GM12878 (cell line): ENCODE measurements at regions not wholly inside any gene's neighbourhood (a gene's known extent, or its start where the extent isn't known, plus 50 kb on each side); places are given as distances from the start of the nearest gene placed in this dataset.

Experiments used
- ATAC-seq: fragments of 200-7000 bp; cut with Tn5 transposase; 3 replicates; pipeline ENCODE4 v1.9.1; 2020; ENCODE audit warnings: mild to moderate bottlenecking, moderate library complexity
- BruUV-seq: library from RNA; stranded (reverse); fragments of 400-500 nt; replicated peaks from 2 replicates; lab custom pipeline; 2021; lab: Mats Ljungman, UMichigan
- CTCF ChIA-PET: fragments of 300-600 bp; sonication (Branson Sonifier 250); formaldehyde crosslinking; extraction: SDS; loops from one replicate; lab custom pipeline; 2021; ENCODE audit warnings: inconsistent platforms; lab: Yijun Ruan, JAX
- POLR2A ChIA-PET: fragments of 350-600 bp; formaldehyde crosslinking; extraction: SDS; loops from one replicate; lab custom pipeline; 2021; ENCODE audit warnings: inconsistent platforms; lab: Charles Lee
- RAD21 ChIA-PET: fragments of 300-600 bp; sonication (Branson Sonifier 250); formaldehyde crosslinking; loops from one replicate; lab custom pipeline; 2023; ENCODE audit warnings: antibody characterized with exemption; ENCODE audit not compliant: unreplicated experiment; lab: Charles Lee
- SMC1A ChIA-PET: fragments of 300-600 bp; sonication (Branson Sonifier 250); formaldehyde crosslinking; loops from one replicate; lab custom pipeline; 2023; ENCODE audit not compliant: unreplicated experiment, uncharacterized antibody; lab: Charles Lee
- DNase-seq: peaks from one replicate; pipeline ENCODE4 v3.0.0-alpha.2; 2011; ENCODE audit warnings: low read depth, low spot score
- FAIRE-seq: peaks from 3 replicates; lab custom pipeline; 2011; peaks lifted over from hg19 to GRCh38; lab: Jason Lieb, UNC
- H2AFZ ChIP-seq: 2 replicates; pipeline ENCODE4 v1.6.0; 2011; ENCODE audit warnings: low read depth, low read length, control low read depth; ENCODE audit not compliant: control insufficient read depth
- H3K27ac ChIP-seq: 2 replicates; pipeline ENCODE4 v1.5.1; 2011; ENCODE audit warnings: control low read depth; ENCODE audit not compliant: control insufficient read depth, insufficient read depth
- H3K27me3 ChIP-seq, 2 experiments: replicated peaks in 1 of 2; 2 replicates each; pipeline versions ENCODE4 v1.6.0 to v1.6.1; 2011; ENCODE audit warnings: low read length in 1 of 2; ENCODE audit not compliant: control insufficient read depth in 2 of 2, insufficient read depth in 2 of 2
- H3K36me3 ChIP-seq, 2 experiments: 2 replicates each; pipeline ENCODE4 v1.5.1; 2011; ENCODE audit warnings: low read length in 1 of 2; ENCODE audit not compliant: control insufficient read depth in 2 of 2, insufficient read depth in 2 of 2
- H3K4me1 ChIP-seq: 2 replicates; pipeline ENCODE4 v1.6.1; 2011; ENCODE audit warnings: mild to moderate bottlenecking, low read length, moderate library complexity, mixed read lengths; ENCODE audit not compliant: control insufficient read depth, insufficient read depth
- H3K4me2 ChIP-seq: 2 replicates; pipeline ENCODE4 v1.6.0; 2011; ENCODE audit warnings: control low read depth; ENCODE audit not compliant: control insufficient read depth, insufficient read depth
- H3K4me3 ChIP-seq: fragments of 200-600 bp; sonication (generic); 2 replicates; pipeline ENCODE4 v1.5.1; 2016
- H3K79me2 ChIP-seq: 2 replicates; pipeline ENCODE4 v1.6.0; 2011; ENCODE audit warnings: low read length; ENCODE audit not compliant: control insufficient read depth, insufficient read depth
- H3K9ac ChIP-seq: 2 replicates; pipeline ENCODE4 v1.8.0; 2011; ENCODE audit warnings: low read length, control low read depth, mixed read lengths; ENCODE audit not compliant: control insufficient read depth, insufficient read depth
- H3K9me3 ChIP-seq: replicated peaks from 3 replicates; pipeline ENCODE4 v1.5.1; 2011; ENCODE audit warnings: mild to moderate bottlenecking, low read length; ENCODE audit not compliant: control insufficient read depth, insufficient read depth
- H4K20me1 ChIP-seq: 2 replicates; pipeline ENCODE4 v1.6.0; 2011; ENCODE audit not compliant: control insufficient read depth, insufficient read depth
- BMI1 ChIP-seq: fragments of 450-650 bp; IDR thresholded peaks from 2 replicates; pipeline ENCODE4 v1.6.1; 2016; ENCODE audit warnings: mild to moderate bottlenecking, moderate library complexity, borderline replicate concordance
- IKZF1 ChIP-seq: fragments of 450-650 bp; conservative IDR thresholded peaks from 2 replicates; pipeline ENCODE4 v1.6.1; 2017; ENCODE audit warnings: antibody characterized with exemption, mild to moderate bottlenecking
- MAX ChIP-seq: IDR thresholded peaks from 2 replicates; pipeline ENCODE4 v1.6.1; 2012; ENCODE audit warnings: low read depth, low read length, improper control_type of control experiment
- NFIC ChIP-seq: IDR thresholded peaks from 2 replicates; pipeline ENCODE4 v1.6.1; 2012; ENCODE audit warnings: low read depth, mild to moderate bottlenecking, inconsistent platforms, low read length, moderate library complexity
- PAX5 ChIP-seq: IDR thresholded peaks from 2 replicates; pipeline ENCODE4 v1.6.1; 2011; ENCODE audit warnings: low read depth, low read length, borderline replicate concordance
- POU2F2 ChIP-seq: IDR thresholded peaks from 3 replicates; pipeline ENCODE4 v1.6.1; 2011; ENCODE audit warnings: low read depth, mild to moderate bottlenecking, low read length, borderline replicate concordance
- STAT3 ChIP-seq: IDR thresholded peaks from 2 replicates; pipeline ENCODE4 v1.6.1; 2011; ENCODE audit warnings: low read depth, low read length, improper control_type of control experiment
- ZNF687 ChIP-seq: fragments of 450-650 bp; IDR thresholded peaks from 2 replicates; pipeline ENCODE4 v1.6.1; 2017; ENCODE audit warnings: mild to moderate bottlenecking, moderate library complexity
- WGBS: methylation state at CpG from one replicate; pipeline ENCODE4 v1.1.6; 2016; ENCODE audit warnings: low lambda C conversion rate; ENCODE audit not compliant: insufficient replicate concordance, insufficient coverage; ENCODE audit errors: missing lambda C conversion rate; 5-methylcytosine and 5-hydroxymethylcytosine counted together
- in situ Hi-C: fragments of 300-500 bp; cut with MboI; formaldehyde crosslinking; loops from 9 replicates; pipeline ENCODE4 v1.14.3; 2018; ENCODE audit warnings: mixed read lengths
- intact Hi-C: fragments of 100-400 bp; cut with micrococcal nuclease; formaldehyde crosslinking; loops from one replicate; pipeline ENCODE4 v1.14.2; 2022; ENCODE audit not compliant: unreplicated experiment

- Histone ChIP-seq H3K79me2 (no peaks in the 10 kb centered on the region), H3K4me3 (no peak overlapping the region), H3K9me3 (no peaks in the 10 kb centered on the region), H3K9ac (no peak overlapping the region), H4K20me1 (no peaks in the 10 kb centered on the region), H3K4me1 (no peaks in the 10 kb centered on the region), H3K27me3 (no peaks in the 10 kb centered on the region), H2AFZ (no peak overlapping the region), H3K4me2 (no peak overlapping the region), H3K27ac (no peak overlapping the region), H3K36me3 (no peaks in the 10 kb centered on the region)
- ChIA-PET POLR2A (no interaction called here), SMC1A (no interaction called here), RAD21 (no interaction called here), CTCF (no interaction called here)
- TF ChIP-seq ZNF687 (no peak), IKZF1 (no peak), POU2F2 (no peak), STAT3 (no peak), BMI1 (no peak), NFIC (no peak), MAX (no peak), PAX5 (no peak)
- no peak for FAIRE-seq
- in situ Hi-C loops: no loop called here
- no TSS peak for BruUV-seq
- intact Hi-C loops: no loop called here
- 33% methylated on average over 11 of the region's 12 CpGs for WGBS
- DNase-seq: no peak
- no peak for ATAC-seq
Observed at GRCh38 chr22:47278655-47279054, 516.2 kb downstream of the TBC1D22A start.
